ENCODE measurements at regions not wholly inside any gene's neighbourhood (a gene's known extent, or its start where the extent isn't known, plus 50 kb on each side); places are given as distances from the start of the nearest gene placed in this dataset.
"Not testable (repeated sequence)": the region's sequence is repeated elsewhere in the genome, so short reads cannot be mapped to it uniquely, and the experiment has no call there.

GRCh38 chr12:114123108-114123507, 157.0 kb upstream of the RBM19 start:
- DNase-seq (ENCODE audit: low read depth): no peak

GRCh38 chr12:114122016-114122415, 155.9 kb upstream of the RBM19 start:
- DNase-seq (ENCODE audit: low read depth): no peak

DNA sequence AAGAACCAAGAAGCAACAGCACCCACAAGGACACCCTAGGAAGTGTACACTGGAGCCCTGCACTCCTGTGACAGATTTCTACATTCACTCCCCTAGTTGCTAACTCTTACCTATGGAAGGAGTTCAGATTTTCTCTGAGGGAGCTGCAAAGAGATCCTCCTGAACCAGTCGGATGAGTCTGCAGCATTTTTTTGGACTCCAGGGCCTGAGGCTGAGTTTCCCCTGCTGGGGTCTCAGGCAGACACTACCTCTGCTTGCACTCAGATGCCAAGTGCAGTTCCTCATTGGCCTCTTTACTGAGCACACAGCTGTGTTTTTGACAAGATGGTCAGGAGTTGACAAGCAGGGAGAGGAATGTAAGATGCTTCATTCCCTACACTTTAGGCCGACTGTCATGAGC, 153.2 kb upstream of the RBM19 start:
- DNase-seq (ENCODE audit: low read depth): no peak

DNA sequence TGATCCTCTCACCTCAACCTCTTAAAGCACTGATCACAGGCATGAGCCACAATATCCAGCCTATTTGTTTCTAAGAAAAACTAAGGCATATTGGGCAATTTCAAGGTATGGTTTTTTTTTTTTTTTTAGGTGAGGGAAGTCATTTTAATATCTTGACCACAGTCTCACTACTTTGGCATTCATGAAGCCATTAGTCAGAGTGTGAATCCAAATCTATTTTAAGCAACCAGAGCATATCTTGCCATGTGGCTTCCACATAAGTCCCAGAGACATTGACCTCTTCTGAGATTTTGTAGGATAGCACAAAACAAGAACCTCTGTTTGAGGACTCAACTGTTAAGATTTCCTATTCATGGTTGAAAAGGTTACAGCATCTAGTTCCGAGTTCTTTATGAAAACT, 130.3 kb upstream of the RBM19 start:
- no peak for DNase-seq (ENCODE audit: low read depth)

DNA sequence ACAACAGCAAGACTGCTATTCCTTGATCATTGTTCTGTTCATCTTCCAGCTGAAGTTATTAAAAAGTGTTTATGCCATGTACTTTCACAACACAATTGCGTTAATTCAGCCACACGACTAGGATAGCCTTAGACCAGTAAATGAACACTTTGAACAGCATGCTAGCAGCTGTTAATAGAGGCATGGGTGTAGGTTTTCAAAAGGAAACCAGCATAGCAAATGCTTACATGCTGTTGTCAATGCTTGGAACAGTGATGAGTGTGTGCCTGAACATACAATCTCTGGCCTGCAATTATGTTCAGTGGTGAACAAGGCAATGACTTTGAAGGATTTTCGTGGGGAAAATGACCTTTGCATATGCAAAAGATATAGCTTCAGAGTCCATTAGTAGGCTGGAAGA, 127.4 kb upstream of the RBM19 start:
- DNase-seq (ENCODE audit: low read depth): no peak

GRCh38 chr12:114092981-114093380, 126.9 kb upstream of the RBM19 start:
- no peak for DNase-seq (ENCODE audit: low read depth)

DNA sequence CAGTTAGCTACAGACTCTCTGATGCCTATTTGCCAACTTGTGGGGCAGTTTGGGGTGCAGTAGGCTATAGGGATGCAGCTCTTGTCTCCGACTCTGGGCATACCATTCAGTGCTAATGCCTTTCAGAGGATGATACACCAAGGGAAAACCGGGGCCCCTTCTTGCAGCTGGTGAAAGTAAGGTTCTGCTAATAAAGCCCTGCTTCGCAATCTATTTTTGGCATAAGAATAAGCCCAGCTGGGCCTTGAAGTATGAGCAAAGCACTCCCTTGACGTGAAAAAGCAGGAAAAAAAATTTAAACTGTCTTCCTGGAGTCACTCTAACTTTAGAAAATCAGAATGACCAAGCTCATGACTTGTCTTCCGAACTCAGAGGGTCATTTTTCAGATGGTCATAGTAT, 124.1 kb upstream of the RBM19 start:
- DNase-seq (ENCODE audit: low read depth): no peak

GRCh38 chr12:114073076-114073475, 107.0 kb upstream of the RBM19 start:
- DNase-seq (ENCODE audit: low read depth): no peak

GRCh38 chr12:114069507-114069906, 103.4 kb upstream of the RBM19 start:
- DNase-seq (ENCODE audit: low read depth): no peak

DNA sequence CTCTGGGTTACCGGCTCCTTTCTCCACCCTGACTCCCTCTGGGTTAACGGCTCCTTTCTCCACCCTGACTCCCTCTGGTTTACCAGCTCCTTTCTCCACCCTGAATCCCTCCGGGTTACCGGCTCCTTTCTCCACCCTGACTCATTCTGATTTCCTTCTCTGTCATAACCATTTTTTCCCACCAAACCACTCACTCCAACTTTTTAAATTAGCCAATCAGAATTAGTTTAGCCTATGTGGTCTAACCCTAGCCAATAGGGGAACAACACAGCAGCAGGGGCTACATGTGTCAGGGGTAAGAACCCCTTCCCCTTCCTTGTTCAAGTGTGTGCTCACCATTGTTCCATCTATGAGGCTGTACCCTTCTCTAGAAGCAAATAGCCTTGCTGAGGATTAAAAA, 98.4 kb upstream of the RBM19 start:
- DNase-seq (ENCODE audit: low read depth): no peak

- not testable (repeated sequence) for DNase-seq (ENCODE audit: low read depth)
Observed at GRCh38 chr12:114064034-114064433, 97.9 kb upstream of the RBM19 start.

GRCh38 chr12:114063435-114063834, 97.3 kb upstream of the RBM19 start:
- DNase-seq (ENCODE audit: low read depth): no peak

GRCh38 chr12:114056351-114056750, 90.2 kb upstream of the RBM19 start:
- not testable (repeated sequence) for DNase-seq (ENCODE audit: low read depth)

DNA sequence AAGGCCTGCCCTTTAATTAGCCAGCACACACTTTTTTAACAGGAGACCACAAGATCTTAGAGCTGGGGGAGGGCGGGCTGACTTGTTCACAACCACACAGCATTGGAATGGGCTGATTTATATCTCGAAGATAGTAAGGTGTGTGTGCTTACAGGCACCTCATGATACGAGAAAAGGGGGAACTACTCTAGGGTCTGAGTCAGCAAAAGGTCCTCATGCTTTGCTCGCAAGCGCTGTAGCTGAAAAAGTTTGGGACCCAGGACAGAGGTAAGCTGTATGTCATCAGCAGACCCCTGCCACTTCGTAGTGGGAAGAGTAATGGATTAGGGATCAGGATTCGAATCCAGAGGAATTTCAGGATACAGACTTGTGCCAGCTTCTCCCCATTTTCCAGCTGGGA, 88.9 kb upstream of the RBM19 start:
- no peak for DNase-seq (ENCODE audit: low read depth)

- no peak for DNase-seq (ENCODE audit: low read depth)
Observed at GRCh38 chr12:114046236-114046998, 80.3 kb upstream of the RBM19 start.

DNA sequence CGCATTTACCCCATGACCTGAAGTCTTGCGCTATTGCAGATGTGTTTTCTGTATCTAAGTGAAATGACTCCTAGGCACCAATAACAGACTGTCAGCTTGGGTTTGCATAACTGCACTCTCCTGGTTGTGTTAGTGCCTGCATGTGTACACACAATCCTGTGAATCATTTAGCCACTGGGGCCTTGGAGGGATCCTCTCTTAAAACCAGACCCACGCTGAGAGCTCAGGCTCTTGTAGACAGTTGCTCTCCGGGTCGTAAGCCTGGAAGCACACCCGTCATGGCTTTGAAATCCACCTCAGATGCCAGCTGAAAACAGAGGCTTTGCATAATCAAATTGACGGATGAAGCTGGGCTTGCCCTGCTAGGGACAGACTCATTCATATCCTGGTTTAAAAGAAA, 79.2 kb upstream of the RBM19 start:
- DNase-seq (ENCODE audit: low read depth): no peak

GRCh38 chr12:114041590-114041989, 75.5 kb upstream of the RBM19 start:
- no peak for DNase-seq (ENCODE audit: low read depth)

DNA sequence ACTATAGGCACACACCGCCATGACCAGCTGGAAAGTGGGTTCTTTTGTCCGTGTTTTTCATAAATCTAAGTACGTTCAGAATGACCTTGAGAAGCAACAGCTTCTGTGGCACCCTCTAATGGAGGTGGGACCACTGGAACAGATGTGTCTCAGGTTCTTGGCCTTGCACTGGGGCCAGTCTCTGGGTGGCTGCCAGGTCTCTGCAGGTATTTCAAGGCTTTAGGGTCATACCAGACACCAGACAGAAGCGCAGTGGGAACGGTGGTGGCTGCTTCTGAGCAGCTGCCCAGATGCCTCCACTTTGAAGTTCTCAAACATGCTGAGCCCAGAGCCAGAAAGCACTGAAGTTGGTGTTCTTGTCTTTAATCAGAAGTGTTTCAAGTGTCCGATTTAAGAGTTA, 75.0 kb upstream of the RBM19 start:
- DNase-seq (ENCODE audit: low read depth): no peak

- DNase-seq (ENCODE audit: low read depth): no peak
Observed at GRCh38 chr12:114038962-114039361, 72.8 kb upstream of the RBM19 start.

GRCh38 chr12:114032801-114033200, 66.7 kb upstream of the RBM19 start:
- DNase-seq (ENCODE audit: low read depth): no peak

GRCh38 chr12:114030451-114030850, 64.3 kb upstream of the RBM19 start:
- DNase-seq (ENCODE audit: low read depth): no peak

DNA sequence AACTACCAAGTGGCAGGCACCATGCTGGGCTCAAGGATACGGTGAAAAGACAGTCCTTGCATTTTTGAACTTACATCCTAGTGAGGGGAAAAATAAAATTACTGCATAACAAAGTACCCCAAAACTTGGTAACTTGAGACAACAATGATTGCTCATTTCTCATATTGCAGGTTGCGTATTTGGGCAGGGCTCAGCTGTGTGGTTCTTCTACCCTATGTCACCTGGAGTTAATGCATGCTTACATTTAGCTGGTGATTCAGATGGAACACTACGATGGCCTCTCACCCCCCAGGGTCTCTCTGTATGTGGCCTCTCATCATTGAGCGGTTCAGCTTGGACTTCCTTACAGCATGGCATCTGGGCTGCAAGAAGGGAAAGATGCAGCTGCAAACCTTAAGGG, 60.7 kb upstream of the RBM19 start:
- no peak for DNase-seq (ENCODE audit: low read depth)

DNA sequence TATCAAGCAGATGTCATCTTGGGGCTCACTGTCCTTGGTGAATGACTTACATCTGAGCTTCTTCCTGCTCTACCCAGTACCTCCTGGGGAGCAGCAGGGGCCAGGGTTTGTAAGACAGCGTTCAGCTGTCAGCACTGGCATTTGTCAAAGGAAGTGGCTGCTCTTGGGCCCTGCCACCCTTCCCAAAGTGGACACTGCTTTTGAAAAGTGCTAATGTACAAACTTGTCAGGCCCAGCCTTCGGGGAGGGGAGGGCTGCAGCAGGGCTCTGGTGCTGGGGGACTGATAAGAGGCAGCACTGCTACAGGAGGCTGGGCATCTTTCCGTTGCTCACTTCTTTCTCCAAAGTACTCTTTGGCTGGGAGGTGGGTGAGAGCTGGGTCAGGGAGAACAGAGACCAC, 59.8 kb upstream of the RBM19 start:
- no peak for DNase-seq (ENCODE audit: low read depth)

DNA sequence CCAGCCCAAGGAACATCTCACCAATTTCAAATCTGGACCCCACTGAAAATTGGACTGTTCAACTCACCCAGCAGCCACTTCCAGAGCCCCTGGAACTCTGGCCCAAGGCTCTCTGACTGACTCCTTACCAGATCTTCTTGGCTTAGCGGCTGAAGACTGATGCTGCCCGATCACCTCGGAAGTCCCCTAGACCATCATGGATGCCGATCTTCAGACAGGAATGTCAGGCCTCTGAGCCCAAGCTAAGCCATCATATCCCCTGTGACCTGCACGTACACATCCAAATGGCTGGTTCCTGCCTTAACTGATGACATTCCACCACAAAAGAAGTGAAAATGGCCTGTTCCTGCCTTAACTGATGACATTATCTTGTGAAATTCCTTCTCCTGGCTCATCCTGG, 56.0 kb upstream of the RBM19 start:
- not testable (repeated sequence) for DNase-seq (ENCODE audit: low read depth)

Data from fibroblast of the conjunctiva (primary cell).